ENCODE measurements at regions not wholly inside any gene's neighbourhood (a gene's known extent, or its start where the extent isn't known, plus 50 kb on each side); places are given as distances from the start of the nearest gene placed in this dataset.

GRCh38 chr2:106614511-106615291, 127.5 kb downstream of the CD8B2 start:
- H3K4me2 ChIP-seq (ENCODE audit: low read length): no peak overlapping the region
- no peaks in the 10 kb centered on the region for H3K79me2 ChIP-seq (ENCODE audit: control insufficient read depth, low read length)
- no peaks in the 10 kb centered on the region for H3F3A ChIP-seq (ENCODE audit: control insufficient read depth, insufficient read depth)
- H3K36me3 ChIP-seq (ENCODE audit: control insufficient read depth, low read length): no peaks in the 10 kb centered on the region
- H4K20me1 ChIP-seq (ENCODE audit: control insufficient read depth, insufficient read depth, low read depth, low read length): no peaks in the 10 kb centered on the region
- no peaks in the 10 kb centered on the region for H3K9me2 ChIP-seq (replicated peaks; ENCODE audit: control insufficient read depth, low read length)
- no peak for TF ChIP-seq EZH2phosphoT487 (IDR thresholded peaks at IDR 0.05; ENCODE audit: borderline replicate concordance, low read length)
- TF ChIP-seq CTCF (IDR thresholded peaks at IDR 0.05; ENCODE audit: low read depth, low read length, poor library complexity, severe bottlenecking): no peak
- no peak overlapping the region for H3K4me3 ChIP-seq (ENCODE audit: low read length)
- H3K4me1 ChIP-seq (ENCODE audit: control insufficient read depth, low read length): no peaks in the 10 kb centered on the region
- H3K27me3 ChIP-seq (ENCODE audit: control insufficient read depth, low read length): no peaks in the 10 kb centered on the region
- H3K9me3 ChIP-seq (ENCODE audit: control insufficient read depth, insufficient read depth, low read length): peaks cover 6% of the 10 kb centered on the region; the same call in 1 of the 2 replicates
- H3K27ac ChIP-seq (ENCODE audit: low read depth, low read length): no peak overlapping the region

- Histone ChIP-seq H3K9me3 (ENCODE audit: control insufficient read depth, insufficient read depth, low read length) (no peaks in the 10 kb centered on the region), H3K4me3 (ENCODE audit: low read length) (no peak overlapping the region), H3K4me1 (ENCODE audit: control insufficient read depth, low read length) (no peaks in the 10 kb centered on the region), H3K27ac (ENCODE audit: low read depth, low read length) (no peak overlapping the region), H3K4me2 (ENCODE audit: low read length) (no peak overlapping the region), H3K9me2 (replicated peaks; ENCODE audit: control insufficient read depth, low read length) (no peaks in the 10 kb centered on the region), H3F3A (ENCODE audit: control insufficient read depth, insufficient read depth) (no peaks in the 10 kb centered on the region), H3K27me3 (ENCODE audit: control insufficient read depth, low read length) (no peaks in the 10 kb centered on the region), H3K36me3 (ENCODE audit: control insufficient read depth, low read length) (no peaks in the 10 kb centered on the region), H3K79me2 (ENCODE audit: control insufficient read depth, low read length) (no peaks in the 10 kb centered on the region), H4K20me1 (ENCODE audit: control insufficient read depth, insufficient read depth, low read depth, low read length) (no peaks in the 10 kb centered on the region)
- TF ChIP-seq EZH2phosphoT487 (IDR thresholded peaks at IDR 0.05; ENCODE audit: borderline replicate concordance, low read length): no peak
- TF ChIP-seq CTCF (IDR thresholded peaks at IDR 0.05; ENCODE audit: low read depth, low read length, poor library complexity, severe bottlenecking): no peak
Observed at GRCh38 chr2:106618614-106619013, 131.4 kb downstream of the CD8B2 start.

GRCh38 chr2:106623456-106623855, 136.3 kb downstream of the CD8B2 start:
- Histone ChIP-seq H3K4me3 (ENCODE audit: low read length) (no peak overlapping the region), H3K9me3 (ENCODE audit: control insufficient read depth, insufficient read depth, low read length) (no peaks in the 10 kb centered on the region), H3K79me2 (ENCODE audit: control insufficient read depth, low read length) (no peaks in the 10 kb centered on the region), H4K20me1 (ENCODE audit: control insufficient read depth, insufficient read depth, low read depth, low read length) (no peaks in the 10 kb centered on the region), H3K4me2 (ENCODE audit: low read length) (no peak overlapping the region), H3F3A (ENCODE audit: control insufficient read depth, insufficient read depth) (no peaks in the 10 kb centered on the region), H3K27ac (ENCODE audit: low read depth, low read length) (no peak overlapping the region), H3K27me3 (ENCODE audit: control insufficient read depth, low read length) (no peaks in the 10 kb centered on the region), H3K36me3 (ENCODE audit: control insufficient read depth, low read length) (no peaks in the 10 kb centered on the region), H3K9me2 (replicated peaks; ENCODE audit: control insufficient read depth, low read length) (no peaks in the 10 kb centered on the region), H3K4me1 (ENCODE audit: control insufficient read depth, low read length) (no peaks in the 10 kb centered on the region)
- TF ChIP-seq CTCF (IDR thresholded peaks at IDR 0.05; ENCODE audit: low read depth, low read length, poor library complexity, severe bottlenecking) (no peak), EZH2phosphoT487 (IDR thresholded peaks at IDR 0.05; ENCODE audit: borderline replicate concordance, low read length) (no peak)

All from DOHH2 (cell line).